Brain microvascular endothelial cell (primary cell): ENCODE measurements at regions not wholly inside any gene's neighbourhood (a gene's known extent, or its start where the extent isn't known, plus 50 kb on each side); places are given as distances from the start of the nearest gene placed in this dataset.

Source experiments
- DNase-seq: peaks from one replicate; pipeline ENCODE4 v3.0.0-alpha.2; 2020
- H3K27ac ChIP-seq: fragments of 250-450 bp; sonication (Bioruptor Pico); 2 replicates; pipeline ENCODE4 v1.5.1; 2020; ENCODE audit warnings: mild to moderate bottlenecking, moderate library complexity
- H3K27me3 ChIP-seq: fragments of 250-450 bp; sonication (Bioruptor Pico); replicated peaks from 2 replicates; pipeline ENCODE4 v1.5.1; 2020; ENCODE audit warnings: mild to moderate bottlenecking
- H3K36me3 ChIP-seq: fragments of 250-450 bp; sonication (Bioruptor Pico); replicated peaks from 2 replicates; pipeline ENCODE4 v1.5.1; 2020; ENCODE audit warnings: mild to moderate bottlenecking
- H3K4me3 ChIP-seq: 2 replicates; pipeline ENCODE4 v1.5.1; 2011; ENCODE audit warnings: low read depth, mild to moderate bottlenecking, control low read depth, low read length, moderate library complexity
- in situ Hi-C: cut with HindIII; loops from 2 replicates; pipeline ENCODE4 v1.10.0; 2017; ENCODE audit warnings: low sequenced_read_pairs, low pct_ligation_motif_present
- TF ChIP-seq, protein P1 (sequence below): IDR thresholded peaks from 2 replicates; pipeline ENCODE4 v1.5.1; 2011; ENCODE audit warnings: low read depth, mild to moderate bottlenecking, moderate library complexity, low read length, control low read depth, inconsistent platforms; ENCODE audit errors: missing control alignments

DNA sequence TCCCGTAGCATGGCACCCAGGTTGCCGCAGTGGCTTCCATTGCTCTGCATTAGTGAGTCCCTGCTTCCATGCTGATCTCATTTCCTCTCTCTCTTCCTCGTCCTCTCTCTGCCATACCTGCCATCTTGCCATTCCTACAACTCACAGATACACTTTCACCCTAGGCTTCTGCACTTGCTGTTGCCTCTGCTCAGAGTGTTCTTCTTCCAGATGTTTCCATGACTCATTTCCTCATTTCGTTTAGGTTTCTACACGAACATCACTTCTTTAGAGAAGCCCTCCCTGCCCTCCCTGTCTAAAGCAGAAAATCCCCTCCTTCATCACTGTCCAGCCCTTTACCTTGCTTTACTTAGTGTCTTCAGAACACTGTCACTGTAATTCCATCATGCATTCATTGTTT, 115.2 kb upstream of the WWC1 start:
- no peak overlapping the region for H3K4me3 ChIP-seq
- TF ChIP-seq, protein P1, sequence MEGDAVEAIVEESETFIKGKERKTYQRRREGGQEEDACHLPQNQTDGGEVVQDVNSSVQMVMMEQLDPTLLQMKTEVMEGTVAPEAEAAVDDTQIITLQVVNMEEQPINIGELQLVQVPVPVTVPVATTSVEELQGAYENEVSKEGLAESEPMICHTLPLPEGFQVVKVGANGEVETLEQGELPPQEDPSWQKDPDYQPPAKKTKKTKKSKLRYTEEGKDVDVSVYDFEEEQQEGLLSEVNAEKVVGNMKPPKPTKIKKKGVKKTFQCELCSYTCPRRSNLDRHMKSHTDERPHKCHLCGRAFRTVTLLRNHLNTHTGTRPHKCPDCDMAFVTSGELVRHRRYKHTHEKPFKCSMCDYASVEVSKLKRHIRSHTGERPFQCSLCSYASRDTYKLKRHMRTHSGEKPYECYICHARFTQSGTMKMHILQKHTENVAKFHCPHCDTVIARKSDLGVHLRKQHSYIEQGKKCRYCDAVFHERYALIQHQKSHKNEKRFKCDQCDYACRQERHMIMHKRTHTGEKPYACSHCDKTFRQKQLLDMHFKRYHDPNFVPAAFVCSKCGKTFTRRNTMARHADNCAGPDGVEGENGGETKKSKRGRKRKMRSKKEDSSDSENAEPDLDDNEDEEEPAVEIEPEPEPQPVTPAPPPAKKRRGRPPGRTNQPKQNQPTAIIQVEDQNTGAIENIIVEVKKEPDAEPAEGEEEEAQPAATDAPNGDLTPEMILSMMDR: no peak
- in situ Hi-C loops: no loop called here
- H3K36me3 ChIP-seq: no peaks in the 10 kb centered on the region
- no peaks in the 10 kb centered on the region for H3K27me3 ChIP-seq
- no peak for DNase-seq
- H3K27ac ChIP-seq: no peak overlapping the region

DNA sequence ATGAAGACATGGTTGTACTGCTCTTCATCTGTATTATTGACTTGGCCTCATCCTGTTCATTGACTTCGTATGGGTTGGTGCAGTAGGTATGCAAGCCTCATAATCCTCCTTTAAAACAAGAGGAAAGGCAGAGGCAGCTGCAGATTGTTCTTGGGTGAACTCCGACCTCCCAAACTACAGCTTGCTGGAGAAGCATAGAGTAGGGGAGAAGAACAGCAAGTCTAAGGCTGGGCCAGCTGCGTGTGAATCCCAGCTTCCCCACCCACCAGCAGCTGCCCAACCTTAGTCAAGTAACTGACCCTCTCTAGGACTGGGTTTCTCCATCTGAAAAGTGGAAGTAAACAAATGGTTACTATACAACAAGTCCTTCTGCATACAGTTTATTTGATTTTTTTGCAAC, 114.5 kb upstream of the WWC1 start:
- no peak for DNase-seq
- H3K36me3 ChIP-seq: no peaks in the 10 kb centered on the region
- no peak overlapping the region for H3K27ac ChIP-seq
- no peaks in the 10 kb centered on the region for H3K27me3 ChIP-seq
- no peak overlapping the region for H3K4me3 ChIP-seq
- in situ Hi-C loops: no loop called here
- TF ChIP-seq, protein P1: no peak

DNA sequence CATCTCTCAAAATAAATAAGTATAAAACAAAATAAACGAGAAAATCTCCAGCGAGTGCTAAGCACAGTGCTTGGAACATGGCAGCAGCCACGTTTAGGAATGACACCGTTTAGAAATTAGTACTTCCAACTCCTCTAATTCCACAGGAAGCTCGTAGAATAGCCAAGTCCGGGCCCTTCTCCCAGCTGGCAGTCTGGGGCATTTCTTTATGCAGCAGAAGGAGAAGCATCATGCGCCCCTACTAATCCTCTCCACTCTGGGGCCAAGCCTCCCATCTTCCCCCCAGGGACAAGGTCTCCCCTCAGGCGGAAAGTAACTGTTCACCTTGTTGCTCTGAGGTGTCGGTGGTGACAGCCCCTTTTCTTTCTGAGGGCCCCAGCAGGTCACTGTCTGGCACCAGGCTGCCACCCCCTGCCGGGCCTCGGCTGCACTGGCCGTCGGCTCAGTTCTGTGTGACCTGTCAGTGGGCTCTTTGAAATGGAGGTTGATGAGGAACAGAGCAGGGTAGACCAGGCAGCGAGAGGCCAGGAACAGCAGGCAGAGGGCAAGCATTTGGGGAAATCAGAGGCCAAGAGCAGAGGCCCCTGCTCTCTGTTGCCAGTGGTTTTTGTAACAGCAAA, 113.5 kb upstream of the WWC1 start:
- TF ChIP-seq, protein P1: no peak
- in situ Hi-C loops: no loop called here
- Histone ChIP-seq H3K27ac (no peak overlapping the region), H3K4me3 (no peak overlapping the region), H3K36me3 (no peaks in the 10 kb centered on the region), H3K27me3 (no peaks in the 10 kb centered on the region)
- no peak for DNase-seq

GRCh38 chr5:168179192-168179593, 112.3 kb upstream of the WWC1 start:
- H3K27me3 ChIP-seq: no peaks in the 10 kb centered on the region
- H3K27ac ChIP-seq: no peak overlapping the region
- in situ Hi-C loops: no loop called here
- no peak for DNase-seq
- no peaks in the 10 kb centered on the region for H3K36me3 ChIP-seq
- TF ChIP-seq, protein P1: no peak
- H3K4me3 ChIP-seq: no peak overlapping the region

DNA sequence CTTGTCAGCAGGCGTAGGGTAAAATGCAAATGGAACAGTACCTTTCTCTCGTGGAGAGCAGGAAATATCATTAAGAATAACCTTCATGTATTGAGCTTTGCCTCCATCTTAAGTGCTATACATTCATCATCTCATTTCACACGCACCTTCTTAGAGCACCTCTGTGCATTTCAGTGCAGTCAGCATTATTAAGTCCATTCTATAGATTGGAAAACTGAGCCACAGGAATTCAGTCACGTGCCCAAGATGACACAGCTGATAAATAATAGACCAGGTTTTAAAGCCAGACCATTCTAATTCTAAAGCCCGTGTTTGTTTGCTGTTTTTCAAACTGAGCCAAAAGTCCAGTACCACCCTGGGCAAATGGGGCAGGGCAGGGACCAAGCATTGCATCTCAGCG, 109.2 kb upstream of the WWC1 start:
- in situ Hi-C loops: no loop called here
- TF ChIP-seq, protein P1: no peak
- DNase-seq: no peak
- Histone ChIP-seq H3K27me3 (no peaks in the 10 kb centered on the region), H3K36me3 (no peaks in the 10 kb centered on the region), H3K4me3 (no peak overlapping the region), H3K27ac (no peak overlapping the region)

GRCh38 chr5:168184103-168184502, 107.3 kb upstream of the WWC1 start:
- Histone ChIP-seq H3K36me3 (no peaks in the 10 kb centered on the region), H3K27me3 (no peaks in the 10 kb centered on the region), H3K4me3 (no peak overlapping the region), H3K27ac (no peak overlapping the region)
- no peak for DNase-seq
- in situ Hi-C loops: no loop called here
- TF ChIP-seq, protein P1: no peak
